ENCODE measurements at regions not wholly inside any gene's neighbourhood (a gene's known extent, or its start where the extent isn't known, plus 50 kb on each side); places are given as distances from the start of the nearest gene placed in this dataset.
"Not testable (repeated sequence)": the region's sequence is repeated elsewhere in the genome, so short reads cannot be mapped to it uniquely, and the experiment has no call there.

DNA sequence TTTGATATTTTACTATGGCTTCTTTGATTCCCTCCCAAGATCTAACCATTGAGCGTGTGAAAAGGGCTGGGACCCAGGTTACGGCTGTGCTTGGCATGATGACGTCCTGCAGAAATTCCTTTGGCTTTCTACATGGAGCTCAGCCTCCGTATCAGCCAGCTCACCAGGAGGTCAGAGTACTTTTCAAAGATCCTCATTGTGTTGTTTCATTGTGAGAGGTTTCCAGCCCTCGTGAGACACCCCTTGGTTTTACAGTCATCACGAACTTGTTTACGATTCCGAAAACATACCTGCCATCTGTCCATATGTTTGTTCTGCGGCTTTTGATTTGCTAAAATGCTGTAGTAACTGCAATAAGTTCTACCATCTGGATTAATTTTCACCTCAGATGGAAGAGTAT, 453.1 kb downstream of the TMEM121 start:
- TF ChIP-seq, protein P1, sequence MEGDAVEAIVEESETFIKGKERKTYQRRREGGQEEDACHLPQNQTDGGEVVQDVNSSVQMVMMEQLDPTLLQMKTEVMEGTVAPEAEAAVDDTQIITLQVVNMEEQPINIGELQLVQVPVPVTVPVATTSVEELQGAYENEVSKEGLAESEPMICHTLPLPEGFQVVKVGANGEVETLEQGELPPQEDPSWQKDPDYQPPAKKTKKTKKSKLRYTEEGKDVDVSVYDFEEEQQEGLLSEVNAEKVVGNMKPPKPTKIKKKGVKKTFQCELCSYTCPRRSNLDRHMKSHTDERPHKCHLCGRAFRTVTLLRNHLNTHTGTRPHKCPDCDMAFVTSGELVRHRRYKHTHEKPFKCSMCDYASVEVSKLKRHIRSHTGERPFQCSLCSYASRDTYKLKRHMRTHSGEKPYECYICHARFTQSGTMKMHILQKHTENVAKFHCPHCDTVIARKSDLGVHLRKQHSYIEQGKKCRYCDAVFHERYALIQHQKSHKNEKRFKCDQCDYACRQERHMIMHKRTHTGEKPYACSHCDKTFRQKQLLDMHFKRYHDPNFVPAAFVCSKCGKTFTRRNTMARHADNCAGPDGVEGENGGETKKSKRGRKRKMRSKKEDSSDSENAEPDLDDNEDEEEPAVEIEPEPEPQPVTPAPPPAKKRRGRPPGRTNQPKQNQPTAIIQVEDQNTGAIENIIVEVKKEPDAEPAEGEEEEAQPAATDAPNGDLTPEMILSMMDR (conservative IDR thresholded peaks at IDR 0.05; ENCODE audit: low read depth), result no peak
- CTCF ChIA-PET, result no interaction called here
- DNase-seq (ENCODE audit: low spot score), result no peak
- POLR2A ChIA-PET (ENCODE audit: low non-redundant PET), result no interaction called here
- no peak overlapping the region for H3K27ac ChIP-seq

DNA sequence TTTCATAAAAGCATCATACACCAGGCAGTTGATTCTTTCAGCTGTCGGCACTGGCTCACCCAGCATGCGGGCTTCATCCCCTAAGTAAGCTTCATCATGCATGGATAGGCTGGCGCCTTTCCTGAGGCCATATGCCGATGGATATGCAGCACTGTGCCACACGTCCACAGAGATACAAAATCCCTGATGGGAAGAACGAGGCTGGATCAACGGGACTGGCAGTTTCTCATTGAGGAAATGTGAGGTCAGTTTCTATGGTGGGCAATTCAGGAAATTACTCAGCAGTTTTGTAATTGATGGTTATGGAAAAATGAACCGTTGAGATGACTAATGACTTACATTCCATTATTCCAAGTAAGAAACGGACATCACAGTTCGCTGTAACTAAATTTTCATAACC, 453.8 kb downstream of the TMEM121 start:
- no peak overlapping the region for H3K27ac ChIP-seq
- DNase-seq (ENCODE audit: low spot score), result no peak
- TF ChIP-seq, protein P1 (conservative IDR thresholded peaks at IDR 0.05; ENCODE audit: low read depth), result no peak
- ChIA-PET POLR2A (ENCODE audit: low non-redundant PET) (no interaction called here), CTCF (no interaction called here)

DNA sequence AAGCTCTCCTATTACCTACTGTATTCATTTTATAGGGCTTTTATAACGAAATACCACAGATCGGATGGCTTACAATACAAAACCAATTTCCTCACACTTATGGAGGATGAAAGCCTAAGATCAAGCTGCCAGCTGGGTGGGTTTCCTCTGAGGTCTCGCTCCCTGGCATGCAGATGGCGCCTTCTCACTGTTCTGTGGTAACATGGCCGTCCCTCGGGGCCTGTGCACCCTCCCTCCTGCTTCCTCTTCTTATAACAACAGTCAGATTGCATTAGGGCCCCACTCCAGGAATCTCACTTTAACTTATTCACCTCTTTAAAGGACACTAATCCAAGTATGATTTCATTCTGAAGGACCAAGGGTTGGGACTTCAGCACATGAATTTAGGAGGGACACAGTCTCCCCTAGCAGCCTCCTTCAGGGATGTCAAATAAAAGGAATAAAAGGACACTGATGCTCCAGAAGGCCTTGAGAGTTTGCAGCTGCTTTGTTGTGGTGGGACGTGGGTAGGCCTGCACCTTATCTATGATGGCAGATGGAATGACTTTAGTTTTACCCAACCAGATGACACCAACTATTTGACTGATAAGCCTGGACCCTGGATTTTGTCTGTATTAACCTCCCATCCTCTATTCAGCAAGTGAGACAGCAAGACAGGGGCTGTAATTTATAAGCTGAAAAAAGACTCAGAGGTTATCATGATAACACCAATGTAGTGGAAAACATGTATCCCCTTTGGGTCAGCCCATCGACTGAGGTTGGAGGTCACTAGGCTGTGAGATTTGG, 455.3 kb downstream of the TMEM121 start:
- DNase-seq (ENCODE audit: low spot score); POLR2A ChIA-PET (ENCODE audit: low non-redundant PET); CTCF ChIA-PET; H3K27ac ChIP-seq: not testable (repeated sequence)

DNA sequence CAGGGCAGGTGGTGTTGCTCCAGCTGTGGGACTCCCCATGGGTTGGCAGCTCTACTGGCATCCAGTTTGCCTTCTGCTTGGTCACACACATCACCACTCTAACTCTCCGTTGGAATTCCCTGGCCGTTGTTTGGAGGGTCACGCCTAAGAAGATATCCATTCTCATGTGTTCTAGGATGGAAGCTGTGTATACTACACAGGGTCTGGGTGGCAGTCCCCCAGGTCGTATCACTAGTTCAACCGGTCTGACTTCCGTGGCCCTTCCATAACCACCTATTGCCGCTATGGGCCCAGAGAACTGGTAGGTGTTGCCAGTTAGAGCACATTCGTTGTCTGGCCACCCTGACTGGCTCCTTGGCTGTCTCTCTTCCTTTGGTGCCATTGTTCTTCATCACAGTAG, 456.3 kb downstream of the TMEM121 start:
- no peak overlapping the region for H3K27ac ChIP-seq
- TF ChIP-seq, protein P1 (conservative IDR thresholded peaks at IDR 0.05; ENCODE audit: low read depth), result no peak
- CTCF ChIA-PET, result no interaction called here
- no peak for DNase-seq (ENCODE audit: low spot score)
- POLR2A ChIA-PET (ENCODE audit: low non-redundant PET), result no interaction called here

DNA sequence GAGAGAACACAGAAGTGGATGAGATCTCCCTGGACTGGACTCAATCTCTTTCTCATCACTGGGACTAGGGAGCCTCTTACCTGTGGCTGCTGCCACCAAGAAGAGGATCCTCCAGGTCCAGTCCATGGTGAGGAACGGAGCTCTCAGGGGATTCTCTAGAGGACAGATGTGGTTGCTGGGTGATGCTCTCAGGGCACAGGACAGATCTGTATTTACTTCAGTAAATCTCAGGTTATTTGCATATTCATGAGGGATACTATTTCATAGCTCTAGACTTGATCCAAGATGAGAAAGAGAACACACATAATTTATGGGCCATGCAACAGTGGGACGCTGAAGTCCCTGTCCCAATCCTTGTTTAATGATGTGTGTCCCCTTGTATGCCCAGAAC, 460.5 kb downstream of the TMEM121 start:
- CTCF ChIA-PET, result no interaction called here
- no peak for DNase-seq (ENCODE audit: low spot score)

DNA sequence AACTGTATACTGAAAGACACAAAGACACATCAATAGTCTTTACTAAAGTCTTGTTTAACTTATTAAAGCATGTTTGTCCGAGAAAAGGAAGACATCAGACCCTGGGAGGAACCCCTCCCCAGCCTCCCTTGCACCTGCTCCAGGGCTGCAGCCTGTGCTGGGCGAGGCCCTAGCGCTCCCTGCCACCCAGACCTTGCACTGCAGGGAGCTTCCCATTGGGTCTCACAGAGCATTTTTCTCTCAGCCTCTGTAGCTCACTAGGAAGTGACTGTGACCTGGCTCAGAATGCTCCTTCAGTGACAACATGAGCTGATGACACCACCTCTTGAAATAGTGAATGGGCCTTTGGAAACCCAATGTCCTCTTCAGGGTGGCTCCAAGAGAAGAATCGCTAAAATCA, 461.2 kb downstream of the TMEM121 start:
- ChIA-PET POLR2A (ENCODE audit: low non-redundant PET) (no interaction called here), CTCF (no interaction called here)
- H3K27ac ChIP-seq, result no peak overlapping the region
- TF ChIP-seq, protein P1 (conservative IDR thresholded peaks at IDR 0.05; ENCODE audit: low read depth), result no peak
- DNase-seq (ENCODE audit: low spot score), result no peak

More for the DNA sequence above, 460.5 kb downstream of the TMEM121 start:
- POLR2A ChIA-PET (ENCODE audit: low non-redundant PET), result no interaction called here
- TF ChIP-seq, protein P1 (conservative IDR thresholded peaks at IDR 0.05; ENCODE audit: low read depth), result no peak
- H3K27ac ChIP-seq, result no peak overlapping the region

DNA sequence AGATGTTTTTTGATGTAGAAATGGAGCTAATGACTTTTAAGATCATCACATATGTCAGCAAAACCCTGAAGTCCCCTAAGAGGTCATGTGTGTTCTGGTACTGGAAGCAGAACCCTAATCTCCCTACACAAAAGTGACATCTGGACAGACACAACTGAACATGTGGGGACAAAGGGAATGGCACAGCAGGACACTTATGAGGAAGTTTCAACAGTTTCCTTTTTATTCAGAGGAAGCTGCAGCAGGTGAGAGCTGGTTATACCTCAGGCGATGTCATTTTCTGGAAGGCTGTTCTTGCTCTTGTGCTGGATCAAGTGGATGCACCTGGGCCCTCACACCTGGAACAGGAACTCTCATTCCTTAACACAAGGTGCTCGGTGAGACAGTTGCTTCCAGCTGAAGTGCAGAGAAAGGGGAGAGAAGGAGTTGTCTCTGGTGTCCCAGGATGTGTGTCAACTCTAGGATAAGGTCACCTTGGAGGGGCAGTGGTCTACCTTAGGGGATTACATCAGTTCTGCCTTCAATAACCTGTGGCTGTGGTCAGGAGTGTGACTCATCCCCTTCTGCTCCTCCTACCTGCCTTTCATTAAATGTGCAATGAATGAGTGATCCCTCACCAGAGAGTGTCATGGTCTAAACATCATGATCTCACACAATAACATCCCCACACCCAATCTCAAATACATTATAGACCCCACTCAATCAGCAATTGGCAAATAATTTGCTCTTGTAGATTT, 463.4 kb downstream of the TMEM121 start:
- DNase-seq (ENCODE audit: low spot score), result no peak
- POLR2A ChIA-PET (ENCODE audit: low non-redundant PET), result no interaction called here
- H3K27ac ChIP-seq, result no peak overlapping the region
- TF ChIP-seq, protein P1 (conservative IDR thresholded peaks at IDR 0.05; ENCODE audit: low read depth), result no peak
- CTCF ChIA-PET, result no interaction called here

DNA sequence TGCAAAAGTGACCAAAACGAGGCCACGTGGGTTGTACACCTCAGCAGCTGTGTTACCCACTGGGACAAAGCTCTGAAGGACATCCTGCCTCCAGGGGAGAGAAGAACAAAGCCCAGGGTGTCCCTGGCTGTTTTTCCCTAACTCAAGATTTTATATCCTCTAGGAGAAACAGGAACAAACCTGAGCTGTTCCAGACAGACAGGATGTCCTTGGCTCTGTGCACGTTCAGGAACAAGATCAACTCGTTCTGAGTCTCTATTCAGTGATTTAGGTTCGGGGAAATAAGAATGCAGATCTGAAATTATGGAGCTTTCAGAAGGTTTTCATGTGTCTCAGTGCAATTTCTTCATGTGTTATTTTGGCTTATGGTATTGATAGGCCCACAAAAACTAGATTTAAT, 465.3 kb downstream of the TMEM121 start:
- DNase-seq (ENCODE audit: low spot score); H3K27ac ChIP-seq; CTCF ChIA-PET; POLR2A ChIA-PET (ENCODE audit: low non-redundant PET): not testable (repeated sequence)
